AG04449 (cell line): ENCODE measurements at regions not wholly inside any gene's neighbourhood (a gene's known extent, or its start where the extent isn't known, plus 50 kb on each side); places are given as distances from the start of the nearest gene placed in this dataset.

Source experiments
- CTCF ChIA-PET: fragments of 350-600 bp; formaldehyde crosslinking; extraction: SDS; loops from one replicate; lab custom pipeline; 2021; ENCODE audit warnings: antibody characterized with exemption; lab: Yijun Ruan, JAX
- POLR2A ChIA-PET: fragments of 400-600, 350-600 bp; formaldehyde crosslinking; extraction: SDS; loops from one replicate; lab custom pipeline; 2020; ENCODE audit warnings: antibody characterized with exemption, inconsistent platforms; lab: Yijun Ruan, JAX
- DNase-seq: peaks from one replicate; pipeline ENCODE4 v3.0.0-alpha.2; 2010; ENCODE audit warnings: low read depth, low spot score
- H3K4me3 ChIP-seq: 2 replicates; pipeline ENCODE4 v1.5.1; 2011; ENCODE audit warnings: low read depth, mild to moderate bottlenecking, control low read depth, low read length
- CTCF ChIP-seq: IDR thresholded peaks from one replicate; pipeline ENCODE4 v1.5.1; 2011; ENCODE audit warnings: mild to moderate bottlenecking, moderate library complexity, low read length, control low read depth, inconsistent platforms; ENCODE audit not compliant: insufficient read depth; ENCODE audit errors: missing control alignments

- no peak for DNase-seq
- no peak for TF ChIP-seq CTCF
- POLR2A ChIA-PET = no interaction called here
- no peak overlapping the region for H3K4me3 ChIP-seq
- CTCF ChIA-PET = no interaction called here
Measured at GRCh38 chr15:70442211-70442610, 321.1 kb downstream of the UACA start.

GRCh38 chr15:70440416-70441138 is 322.8 kb downstream of the UACA start:
- ChIA-PET POLR2A (no interaction called here), CTCF (interaction anchor here (1.4 kb wide), 1 partner anchor 26 kb away, joined by 6 read pairs; no protein-coding TSS in a partner anchor)
- DNase-seq = no peak
- H3K4me3 ChIP-seq = no peak overlapping the region
- no peak for TF ChIP-seq CTCF

GRCh38 chr15:70439880-70440279 is 323.5 kb downstream of the UACA start:
- H3K4me3 ChIP-seq = no peak overlapping the region
- TF ChIP-seq CTCF = no peak
- ChIA-PET POLR2A (no interaction called here), CTCF (interaction anchor here (1.4 kb wide), 1 partner anchor 27 kb away, joined by 6 read pairs; no protein-coding TSS in a partner anchor)
- DNase-seq = no peak

GRCh38 chr15:70439304-70439877 is 324.0 kb downstream of the UACA start:
- TF ChIP-seq CTCF = no peak
- ChIA-PET CTCF (interaction anchor here (1.4 kb wide), 1 partner anchor 28 kb away, joined by 6 read pairs; no protein-coding TSS in a partner anchor), POLR2A (no interaction called here)
- no peak overlapping the region for H3K4me3 ChIP-seq
- DNase-seq = no peak

GRCh38 chr15:70438776-70439175 is 324.6 kb downstream of the UACA start:
- TF ChIP-seq CTCF = no peak
- no peak for DNase-seq
- H3K4me3 ChIP-seq = no peak overlapping the region
- CTCF ChIA-PET = no interaction called here
- POLR2A ChIA-PET = no interaction called here

GRCh38 chr15:70437882-70438451 is 325.4 kb downstream of the UACA start:
- CTCF ChIA-PET = no interaction called here
- no peak for TF ChIP-seq CTCF
- POLR2A ChIA-PET = no interaction called here

More at GRCh38 chr15:70437882-70438451, 325.4 kb downstream of the UACA start:
- no peak for DNase-seq
- H3K4me3 ChIP-seq = no peak overlapping the region
